OCI-LY7 (cell line): ENCODE measurements at regions not wholly inside any gene's neighbourhood (a gene's known extent, or its start where the extent isn't known, plus 50 kb on each side); places are given as distances from the start of the nearest gene placed in this dataset.
"Not testable (repeated sequence)": the region's sequence is repeated elsewhere in the genome, so short reads cannot be mapped to it uniquely, and the experiment has no call there.

ENCODE experiments used
- CTCF ChIP-seq: fragments of 200-600 bp; sonication (generic); conservative IDR thresholded peaks from 2 replicates; pipeline ENCODE4 v1.5.1; 2014; ENCODE audit warnings: mild to moderate bottlenecking, antibody characterized with exemption, low read length, moderate library complexity, mixed read lengths
- EZH2phosphoT487 ChIP-seq: fragments of 200-600 bp; sonication (generic); IDR thresholded peaks from 2 replicates; pipeline ENCODE4 v1.6.1; 2018; ENCODE audit warnings: low read depth, borderline replicate concordance, mild to moderate bottlenecking, mixed run types, antibody characterized with exemption, low read length, moderate library complexity, mixed read lengths

- TF ChIP-seq EZH2phosphoT487, CTCF: not testable (repeated sequence)
Observed at GRCh38 chr9:63774369-63775091, 1510.5 kb downstream of the FOXD4L5 start.
